CD14-positive monocyte (primary cell): ENCODE measurements at regions not wholly inside any gene's neighbourhood (a gene's known extent, or its start where the extent isn't known, plus 50 kb on each side); places are given as distances from the start of the nearest gene placed in this dataset.

Experiments
- DNase-seq, 3 donors: peaks; one replicate each; pipeline ENCODE4 v3.0.0-alpha.2; 2011 to 2022
- H2AFZ ChIP-seq: 2 replicates; pipeline ENCODE4 v1.6.0; 2012; ENCODE audit warnings: mild to moderate bottlenecking, low read depth, low read length, inconsistent platforms; ENCODE audit not compliant: insufficient read depth, poor library complexity, severe bottlenecking
- H3K27ac ChIP-seq, 2 donors: 1 replicate in 1 of 2; 2 replicates in 1 of 2; pipeline ENCODE4 v1.5.1; 2012 to 2013; ENCODE audit warnings: low read length in 2 of 2, control low read depth in 1 of 2, inconsistent platforms in 1 of 2, low read depth in 1 of 2, mild to moderate bottlenecking in 1 of 2
- H3K27me3 ChIP-seq, 2 donors: one replicate each; pipeline versions ENCODE4 v1.6.0 to v1.6.1; 2011 to 2013; ENCODE audit warnings: low read length in 2 of 2; ENCODE audit not compliant: control insufficient read depth in 2 of 2, insufficient read depth in 2 of 2
- H3K36me3 ChIP-seq, 2 donors: replicated peaks in 1 of 2; 1 replicate in 1 of 2; 2 replicates in 1 of 2; pipeline versions ENCODE4 v1.5.1 to v1.6.1; 2012 to 2013; ENCODE audit warnings: low read length in 2 of 2, control low read depth in 1 of 2, inconsistent platforms in 1 of 2, mild to moderate bottlenecking in 1 of 2; ENCODE audit not compliant: insufficient read depth in 2 of 2, control insufficient read depth in 1 of 2
- H3K4me1 ChIP-seq, 2 donors: 1 replicate in 1 of 2; 2 replicates in 1 of 2; pipeline versions ENCODE4 v1.5.1 to v1.6.1; 2012 to 2013; ENCODE audit warnings: low read length in 2 of 2, control low read depth in 1 of 2, inconsistent platforms in 1 of 2, mild to moderate bottlenecking in 1 of 2, moderate library complexity in 1 of 2; ENCODE audit not compliant: insufficient read depth in 2 of 2, control insufficient read depth in 1 of 2
- H3K4me2 ChIP-seq: replicated peaks from 2 replicates; pipeline ENCODE3; 2012; ENCODE audit warnings: low read length, moderate library complexity, mild to moderate bottlenecking; ENCODE audit not compliant: poor library complexity, severe bottlenecking; ENCODE audit errors: extremely low read depth
- H3K4me3 ChIP-seq, 3 experiments: fragments of 200-600 bp in 1 of 3; sonication (generic) in 1 of 3; replicated peaks in 1 of 3; 1 replicate in 2 of 3; 2 replicates in 1 of 3; pipeline ENCODE4 v1.5.1; 2011 to 2013; ENCODE audit warnings: low read length in 3 of 3, mild to moderate bottlenecking in 3 of 3, control low read depth in 2 of 3, low read depth in 2 of 3, inconsistent platforms in 1 of 3, moderate library complexity in 1 of 3
- H3K79me2 ChIP-seq: 2 replicates; pipeline ENCODE4 v1.6.0; 2012; ENCODE audit warnings: mild to moderate bottlenecking, control low read depth, inconsistent platforms, low read length, moderate library complexity; ENCODE audit not compliant: insufficient read depth
- H3K9ac ChIP-seq: 2 replicates; pipeline ENCODE4 v1.6.0; 2017; ENCODE audit warnings: low read length, mild to moderate bottlenecking; ENCODE audit not compliant: insufficient read depth, poor library complexity, severe bottlenecking
- H3K9me3 ChIP-seq, 2 donors: replicated peaks in 1 of 2; 1 replicate in 1 of 2; 2 replicates in 1 of 2; pipeline versions ENCODE4 v1.5.1 to v1.6.1; 2012 to 2013; ENCODE audit warnings: low read length in 2 of 2, control low read depth in 1 of 2; ENCODE audit not compliant: control insufficient read depth in 1 of 2, insufficient read depth in 1 of 2
- H4K20me1 ChIP-seq: 2 replicates; pipeline ENCODE4 v1.6.0; 2012; ENCODE audit warnings: mild to moderate bottlenecking, low read length, control low read depth, moderate library complexity; ENCODE audit not compliant: insufficient read depth
- H3K27ac Mint-ChIP-seq, 7 donors: one replicate each; pipeline ENCODE4 v1.8.0; 2020; ENCODE audit warnings: mild to moderate bottlenecking in 7 of 7, mixed read lengths in 7 of 7, moderate library complexity in 6 of 7, inconsistent platforms in 2 of 7
- H3K27me3 Mint-ChIP-seq, 3 donors: one replicate each; pipeline ENCODE4 v1.8.0; 2021 to 2022; ENCODE audit warnings: low read depth in 3 of 3, mild to moderate bottlenecking in 3 of 3, mixed read lengths in 3 of 3, moderate library complexity in 3 of 3, inconsistent platforms in 1 of 3
- H3K36me3 Mint-ChIP-seq, 2 donors: one replicate each; pipeline ENCODE4 v1.8.0; 2020; ENCODE audit warnings: mixed read lengths in 2 of 2, inconsistent platforms in 1 of 2, mild to moderate bottlenecking in 1 of 2
- H3K4me1 Mint-ChIP-seq: one replicate; pipeline ENCODE4 v1.8.0; 2020; ENCODE audit warnings: mild to moderate bottlenecking, mixed read lengths
- H3K4me3 Mint-ChIP-seq, 2 donors: one replicate each; pipeline ENCODE4 v1.8.0; 2020; ENCODE audit warnings: mild to moderate bottlenecking in 2 of 2, mixed read lengths in 2 of 2, moderate library complexity in 1 of 2
- H3K9me3 Mint-ChIP-seq, 7 donors: one replicate each; pipeline ENCODE4 v1.8.0; 2020 to 2022; ENCODE audit warnings: mixed read lengths in 7 of 7, mild to moderate bottlenecking in 6 of 7, moderate library complexity in 6 of 7, inconsistent platforms in 2 of 7
- CTCF ChIP-seq: fragments of 200-600 bp; IDR thresholded peaks from one replicate; pipeline ENCODE4 v1.8.0; 2022; ENCODE audit warnings: antibody characterized with exemption, mild to moderate bottlenecking
- WGBS: methylation state at CpG from one replicate; pipeline ENCODE4 v1.1.5; 2013; ENCODE audit warnings: missing lambda C conversion rate; ENCODE audit not compliant: insufficient coverage; 5-methylcytosine and 5-hydroxymethylcytosine counted together
- intact Hi-C, 2 donors: fragments of 100-400 bp; cut with micrococcal nuclease; formaldehyde crosslinking; loops; one replicate each; pipeline versions ENCODE4 v1.15.0 to v1.15.1; 2023

DNA sequence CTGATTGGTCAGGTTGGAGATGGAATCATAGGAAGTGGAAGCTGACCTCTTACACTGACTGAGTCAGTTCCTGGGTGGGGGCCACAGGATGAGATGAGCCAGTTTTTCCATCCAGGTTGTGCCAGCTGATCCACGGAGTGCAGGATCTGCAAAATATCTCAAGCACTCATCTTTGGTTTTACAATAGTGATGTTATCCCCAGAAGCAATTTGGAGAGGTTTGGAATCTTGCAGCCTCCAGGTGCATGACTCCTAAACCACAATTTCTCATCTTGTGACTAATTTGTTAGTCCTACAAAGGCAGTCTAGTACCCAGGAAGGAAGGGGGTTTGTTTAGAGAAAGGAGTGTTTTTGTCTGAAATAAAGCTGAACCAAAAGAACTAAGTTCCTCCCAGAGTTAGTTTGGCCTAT lies 212.8 kb downstream of the SLITRK6 start:
- H3K36me3 Mint-ChIP-seq: no peaks in the 10 kb centered on the region
- Histone ChIP-seq H4K20me1 (no peaks in the 10 kb centered on the region), H3K4me2 (no peak overlapping the region), H3K9ac (no peak overlapping the region), H3K79me2 (no peaks in the 10 kb centered on the region), H3K4me1 (no peaks in the 10 kb centered on the region), H3K27ac (no peak overlapping the region), H3K9me3 (peaks cover 5 to 14% of the 10 kb centered on the region in 2 donors), H3K27me3 (no peaks in the 10 kb centered on the region), H3K36me3 (no peaks in the 10 kb centered on the region), H2AFZ (no peak overlapping the region), H3K4me3 (no peak overlapping the region)
- TF ChIP-seq CTCF: no peak
- DNase-seq: no peak
- H3K9me3 Mint-ChIP-seq: peaks cover 0 to 21% (median 16%) of the 10 kb centered on the region in 7 donors
- intact Hi-C loops: no loop called here
- 100% methylated on average over 1 of the region's 1 CpG for WGBS
- H3K27me3 Mint-ChIP-seq: peaks cover 0 to 2% (median 0%) of the 10 kb centered on the region in 3 donors
- no peak overlapping the region for H3K4me3 Mint-ChIP-seq
- H3K27ac Mint-ChIP-seq: no peak overlapping the region
- no peaks in the 10 kb centered on the region for H3K4me1 Mint-ChIP-seq

- Mint-ChIP-seq H3K9me3 (peaks cover 0 to 15% (median 7%) of the 10 kb centered on the region in 7 donors), H3K27ac (no peak overlapping the region), H3K27me3 (no peaks in the 10 kb centered on the region), H3K4me1 (no peaks in the 10 kb centered on the region), H3K4me3 (no peak overlapping the region), H3K36me3 (no peaks in the 10 kb centered on the region)
- Histone ChIP-seq H3K9ac (no peak overlapping the region), H2AFZ (no peak overlapping the region), H4K20me1 (no peaks in the 10 kb centered on the region), H3K27me3 (no peaks in the 10 kb centered on the region), H3K79me2 (no peaks in the 10 kb centered on the region), H3K27ac (no peak overlapping the region), H3K4me2 (no peak overlapping the region), H3K36me3 (no peaks in the 10 kb centered on the region), H3K9me3 (peaks cover 5 to 10% of the 10 kb centered on the region in 2 donors), H3K4me1 (no peaks in the 10 kb centered on the region), H3K4me3 (no peak overlapping the region)
- DNase-seq: no peak
- intact Hi-C loops: no loop called here
- TF ChIP-seq CTCF: no peak
- WGBS: no CpG with 5 or more reads among the region's 1 CpG
Observed at GRCh38 chr13:85582890-85583289, 216.3 kb downstream of the SLITRK6 start.
